ENCODE measurements at regions not wholly inside any gene's neighbourhood (a gene's known extent, or its start where the extent isn't known, plus 50 kb on each side); places are given as distances from the start of the nearest gene placed in this dataset.

- H3K27me3 Mint-ChIP-seq (ENCODE audit: unreplicated experiment): no peaks in the 10 kb centered on the region
- H3K9me3 Mint-ChIP-seq (ENCODE audit: unreplicated experiment): peaks cover 23% of the 10 kb centered on the region
Observed at GRCh38 chr2:16272038-16272788, 331.9 kb downstream of the MYCN start.

GRCh38 chr2:16271231-16271896, 331.0 kb downstream of the MYCN start:
- Mint-ChIP-seq H3K9me3 (ENCODE audit: unreplicated experiment) (peaks cover 23% of the 10 kb centered on the region), H3K4me3 (ENCODE audit: unreplicated experiment) (no peak overlapping the region), H3K36me3 (ENCODE audit: unreplicated experiment) (no peaks in the 10 kb centered on the region), H3K27me3 (ENCODE audit: unreplicated experiment) (no peaks in the 10 kb centered on the region), H3K27ac (ENCODE audit: unreplicated experiment) (no peak overlapping the region), H3K4me1 (ENCODE audit: unreplicated experiment) (no peaks in the 10 kb centered on the region)
- TF ChIP-seq CTCF (IDR thresholded peaks at IDR 0.05): no peak
- peak; percentile 1 for DNase-seq (ENCODE audit: extremely low spot score, unreplicated experiment)

More at GRCh38 chr2:16272038-16272788, 331.9 kb downstream of the MYCN start:
- no peak overlapping the region for H3K27ac Mint-ChIP-seq (ENCODE audit: unreplicated experiment)
- no peak for TF ChIP-seq CTCF (IDR thresholded peaks at IDR 0.05)
- H3K4me1 Mint-ChIP-seq (ENCODE audit: unreplicated experiment): no peaks in the 10 kb centered on the region
- DNase-seq (ENCODE audit: extremely low spot score, unreplicated experiment): peak; percentile 40
- H3K4me3 Mint-ChIP-seq (ENCODE audit: unreplicated experiment): no peak overlapping the region
- no peaks in the 10 kb centered on the region for H3K36me3 Mint-ChIP-seq (ENCODE audit: unreplicated experiment)

- H3K27ac Mint-ChIP-seq (ENCODE audit: unreplicated experiment): no peak overlapping the region
- peaks cover 23% of the 10 kb centered on the region for H3K9me3 Mint-ChIP-seq (ENCODE audit: unreplicated experiment)
- H3K27me3 Mint-ChIP-seq (ENCODE audit: unreplicated experiment): no peaks in the 10 kb centered on the region
- no peak for TF ChIP-seq CTCF (IDR thresholded peaks at IDR 0.05)
- DNase-seq (ENCODE audit: extremely low spot score, unreplicated experiment): peak; percentile 44
- no peaks in the 10 kb centered on the region for H3K36me3 Mint-ChIP-seq (ENCODE audit: unreplicated experiment)
- no peak overlapping the region for H3K4me3 Mint-ChIP-seq (ENCODE audit: unreplicated experiment)
- no peaks in the 10 kb centered on the region for H3K4me1 Mint-ChIP-seq (ENCODE audit: unreplicated experiment)
Observed at GRCh38 chr2:16270441-16270840, 330.1 kb downstream of the MYCN start.

GRCh38 chr2:16268301-16269000, 328.1 kb downstream of the MYCN start:
- Mint-ChIP-seq H3K4me3 (ENCODE audit: unreplicated experiment) (no peak overlapping the region), H3K4me1 (ENCODE audit: unreplicated experiment) (no peaks in the 10 kb centered on the region), H3K27me3 (ENCODE audit: unreplicated experiment) (no peaks in the 10 kb centered on the region), H3K27ac (ENCODE audit: unreplicated experiment) (no peak overlapping the region), H3K36me3 (ENCODE audit: unreplicated experiment) (no peaks in the 10 kb centered on the region), H3K9me3 (ENCODE audit: unreplicated experiment) (peaks cover 27% of the 10 kb centered on the region)
- no peak for TF ChIP-seq CTCF (IDR thresholded peaks at IDR 0.05)
- no peak for DNase-seq (ENCODE audit: extremely low spot score, unreplicated experiment)

- no peaks in the 10 kb centered on the region for H3K4me1 Mint-ChIP-seq (ENCODE audit: unreplicated experiment)
- no peak overlapping the region for H3K27ac Mint-ChIP-seq (ENCODE audit: unreplicated experiment)
- no peak for DNase-seq (ENCODE audit: extremely low spot score, unreplicated experiment)
- no peaks in the 10 kb centered on the region for H3K27me3 Mint-ChIP-seq (ENCODE audit: unreplicated experiment)
- H3K36me3 Mint-ChIP-seq (ENCODE audit: unreplicated experiment): no peaks in the 10 kb centered on the region
- no peak overlapping the region for H3K4me3 Mint-ChIP-seq (ENCODE audit: unreplicated experiment)
- TF ChIP-seq CTCF (IDR thresholded peaks at IDR 0.05): no peak
- peaks cover 23% of the 10 kb centered on the region for H3K9me3 Mint-ChIP-seq (ENCODE audit: unreplicated experiment)
Observed at GRCh38 chr2:16266571-16266970, 326.2 kb downstream of the MYCN start.

Data from osteocyte (in vitro differentiated cells).